ENCODE measurements at regions not wholly inside any gene's neighbourhood (a gene's known extent, or its start where the extent isn't known, plus 50 kb on each side); places are given as distances from the start of the nearest gene placed in this dataset.
"Not testable (repeated sequence)": the region's sequence is repeated elsewhere in the genome, so short reads cannot be mapped to it uniquely, and the experiment has no call there.

- no peak for DNase-seq (ENCODE audit: low read depth)
Observed at GRCh38 chr12:131362291-131363211, 348.3 kb upstream of the SFSWAP start.

GRCh38 chr12:131363393-131363792 is 347.5 kb upstream of the SFSWAP start:
- no peak for DNase-seq (ENCODE audit: low read depth)

- no peak for DNase-seq (ENCODE audit: low read depth)
Observed at GRCh38 chr12:131363841-131364495, 346.9 kb upstream of the SFSWAP start.

- DNase-seq (ENCODE audit: low read depth), result no peak
Observed at GRCh38 chr12:131364903-131365820, 345.7 kb upstream of the SFSWAP start.

GRCh38 chr12:131365821-131366260 is 345.0 kb upstream of the SFSWAP start:
- no peak for DNase-seq (ENCODE audit: low read depth)

GRCh38 chr12:131366261-131366871 is 344.5 kb upstream of the SFSWAP start:
- no peak for DNase-seq (ENCODE audit: low read depth)

- not testable (repeated sequence) for DNase-seq (ENCODE audit: low read depth)
Observed at GRCh38 chr12:131367067-131367982, 343.6 kb upstream of the SFSWAP start.

- DNase-seq (ENCODE audit: low read depth), result no peak
Observed at GRCh38 chr12:131367983-131368667, 342.8 kb upstream of the SFSWAP start.

- DNase-seq (ENCODE audit: low read depth), result no peak
Observed at GRCh38 chr12:131368668-131369071, 342.2 kb upstream of the SFSWAP start.

- no peak for DNase-seq (ENCODE audit: low read depth)
Observed at GRCh38 chr12:131369094-131369845, 341.6 kb upstream of the SFSWAP start.

- no peak for DNase-seq (ENCODE audit: low read depth)
Observed at GRCh38 chr12:131370321-131370720, 340.6 kb upstream of the SFSWAP start.

- no peak for DNase-seq (ENCODE audit: low read depth)
Observed at GRCh38 chr12:131370791-131371347, 340.0 kb upstream of the SFSWAP start.

GRCh38 chr12:131371401-131372170 is 339.3 kb upstream of the SFSWAP start:
- DNase-seq (ENCODE audit: low read depth), result no peak

GRCh38 chr12:131372171-131372475 is 338.8 kb upstream of the SFSWAP start:
- DNase-seq (ENCODE audit: low read depth), result no peak

GRCh38 chr12:131372706-131373195 is 338.1 kb upstream of the SFSWAP start:
- DNase-seq (ENCODE audit: low read depth), result no peak

GRCh38 chr12:131375261-131375971 is 335.5 kb upstream of the SFSWAP start:
- no peak for DNase-seq (ENCODE audit: low read depth)

GRCh38 chr12:131375972-131376345 is 334.9 kb upstream of the SFSWAP start:
- DNase-seq (ENCODE audit: low read depth), result no peak
